Fibroblast of pulmonary artery (primary cell): ENCODE measurements at regions not wholly inside any gene's neighbourhood (a gene's known extent, or its start where the extent isn't known, plus 50 kb on each side); places are given as distances from the start of the nearest gene placed in this dataset.
"Not testable (repeated sequence)": the region's sequence is repeated elsewhere in the genome, so short reads cannot be mapped to it uniquely, and the experiment has no call there.

ENCODE experiments used
- DNase-seq: peaks from one replicate; pipeline ENCODE4 v3.0.0-alpha.2; 2010; ENCODE audit warnings: low read depth
- H3K4me3 ChIP-seq: replicated peaks from 2 replicates; pipeline ENCODE4 v1.5.1; 2011; ENCODE audit warnings: low read depth, mild to moderate bottlenecking, control low read depth, low read length, moderate library complexity
- CTCF ChIP-seq: IDR thresholded peaks from 2 replicates; pipeline ENCODE4 v1.5.1; 2011; ENCODE audit warnings: mild to moderate bottlenecking, control low read depth, low read length, inconsistent platforms; ENCODE audit errors: missing control alignments

DNA sequence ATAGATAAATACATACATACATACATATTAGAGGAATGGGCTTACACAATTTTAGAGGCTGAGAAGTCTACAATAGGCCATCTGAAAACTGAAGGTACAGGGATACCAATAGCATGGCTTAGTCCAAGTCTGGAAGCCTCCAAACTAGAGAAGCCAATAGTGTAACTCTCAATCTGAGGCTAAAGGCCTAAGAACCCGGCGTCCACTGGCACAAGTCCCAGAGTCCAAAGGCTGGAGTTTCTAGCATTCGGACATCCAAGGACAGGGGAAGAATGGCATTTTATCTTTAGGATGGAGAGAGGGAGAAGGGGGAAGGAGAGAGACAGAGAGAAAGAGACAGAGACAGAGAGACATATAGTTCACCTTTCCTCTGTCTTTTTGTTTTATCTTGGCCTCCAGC is 63.7 kb upstream of the SYT4 start:
- no peak for TF ChIP-seq CTCF

GRCh38 chr18:43350176-43350575 is 72.9 kb upstream of the SYT4 start:
- no peak for TF ChIP-seq CTCF
- no peak for DNase-seq
- no peak overlapping the region for H3K4me3 ChIP-seq

More for the DNA sequence above, 63.7 kb upstream of the SYT4 start:
- no peak for DNase-seq
- no peak overlapping the region for H3K4me3 ChIP-seq

DNA sequence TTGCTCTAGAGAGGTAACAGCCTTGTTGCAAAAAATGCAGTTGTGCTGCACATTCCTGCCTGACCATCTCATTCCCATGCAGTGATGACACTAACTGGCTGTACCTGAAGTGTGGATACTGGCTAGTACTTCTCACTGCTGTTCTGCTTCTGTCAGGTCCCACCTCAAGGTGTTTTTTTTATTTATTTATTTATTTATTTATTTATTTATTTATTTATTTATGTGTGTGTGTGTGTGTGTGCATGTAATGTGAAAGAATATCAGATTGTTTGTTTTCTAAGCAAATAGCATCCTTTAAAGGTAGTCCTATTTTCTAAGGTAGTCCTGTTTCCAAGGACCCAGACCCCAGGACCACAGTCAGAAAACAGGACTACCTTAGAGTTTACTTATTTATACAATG is 87.2 kb upstream of the SYT4 start:
- no peak for TF ChIP-seq CTCF
- no peak for DNase-seq
- H3K4me3 ChIP-seq = no peak overlapping the region

DNA sequence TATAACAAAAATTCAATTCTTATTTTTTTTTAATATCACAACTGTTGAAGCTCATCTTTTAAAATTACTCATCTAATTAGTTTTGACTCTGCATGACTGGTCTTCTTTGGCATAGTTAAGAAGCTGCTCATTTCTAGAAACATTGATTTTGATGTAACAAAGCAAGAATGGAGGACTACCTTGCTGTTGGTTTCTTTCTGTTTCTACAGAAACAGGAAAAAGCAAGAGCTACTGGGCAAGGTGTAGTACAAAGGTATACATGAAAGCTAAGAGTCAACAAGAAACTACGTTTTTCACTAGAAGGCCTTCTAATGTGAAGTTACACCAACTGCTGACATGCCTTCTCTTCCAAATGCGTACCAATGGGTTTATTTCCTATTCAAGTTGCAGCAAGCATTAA is 90.6 kb upstream of the SYT4 start:
- H3K4me3 ChIP-seq = no peak overlapping the region
- TF ChIP-seq CTCF = no peak
- DNase-seq = no peak

DNA sequence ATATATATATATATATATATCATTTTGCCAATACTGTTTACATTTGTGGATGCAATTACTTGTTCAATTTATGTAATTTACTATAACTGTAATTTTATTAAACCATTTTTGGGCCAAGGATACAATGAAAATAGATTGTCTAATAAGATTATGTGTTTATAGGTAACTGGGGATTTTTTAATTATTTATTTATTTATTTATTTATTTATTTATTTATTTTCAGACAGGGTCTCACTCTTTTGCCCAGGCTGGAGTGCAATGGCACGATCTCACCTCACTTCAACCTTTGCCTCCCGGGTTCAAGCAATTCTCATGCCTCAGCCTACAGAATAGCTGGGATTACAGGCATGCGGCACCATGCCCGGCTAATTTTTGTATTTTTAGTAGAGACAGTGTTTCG is 92.0 kb upstream of the SYT4 start:
- DNase-seq, H3K4me3 ChIP-seq: not testable (repeated sequence)

DNA sequence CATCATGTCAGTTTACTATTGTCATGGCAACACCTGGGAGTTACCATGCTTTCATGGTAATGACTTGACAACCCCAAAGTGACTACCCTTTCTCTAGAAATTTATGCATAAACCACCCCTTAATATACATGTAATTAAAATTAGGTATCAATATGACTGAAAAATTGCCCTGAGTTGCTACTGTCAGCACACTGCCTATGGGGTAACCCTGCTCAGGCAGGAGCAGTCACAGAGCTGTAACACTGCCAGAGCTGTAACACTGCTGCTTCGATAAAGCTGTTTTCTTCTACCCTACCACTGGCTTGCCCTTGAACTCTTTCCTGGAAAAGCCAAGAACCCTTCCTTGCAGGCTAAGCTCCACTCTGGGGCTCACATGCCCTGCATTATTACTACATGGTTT is 95.5 kb upstream of the SYT4 start:
- TF ChIP-seq CTCF = no peak
- no peak overlapping the region for H3K4me3 ChIP-seq
- DNase-seq = no peak

DNA sequence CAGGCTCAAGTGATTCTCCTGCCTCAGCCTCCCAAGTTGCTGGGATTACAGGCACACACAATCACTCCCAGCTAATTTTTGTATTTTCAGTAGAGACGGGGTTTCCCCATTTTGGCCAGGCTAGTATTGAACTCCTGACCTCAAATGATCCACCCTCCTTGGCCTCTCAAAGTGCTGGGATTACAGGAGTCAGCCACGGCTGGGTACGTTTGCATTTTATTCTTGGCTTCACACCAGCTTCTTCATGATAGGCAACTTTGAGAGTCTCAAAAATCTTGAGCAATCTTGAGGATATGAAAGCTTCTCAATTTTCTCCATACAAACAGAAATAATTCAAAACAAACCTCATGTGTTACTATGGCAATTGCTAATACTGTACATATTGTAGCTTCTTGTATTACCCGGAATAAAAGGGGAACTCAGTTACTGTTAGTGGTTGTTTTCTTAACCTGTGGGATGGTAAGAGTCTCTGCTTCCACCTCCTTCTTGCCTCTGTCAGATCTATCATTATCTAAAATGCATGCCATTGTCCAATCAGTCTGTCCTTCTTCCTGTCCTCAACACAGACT is 102.9 kb upstream of the SYT4 start:
- TF ChIP-seq CTCF = no peak
- no peak for DNase-seq
- H3K4me3 ChIP-seq = no peak overlapping the region
